GM13976 (cell line): ENCODE measurements at regions not wholly inside any gene's neighbourhood (a gene's known extent, or its start where the extent isn't known, plus 50 kb on each side); places are given as distances from the start of the nearest gene placed in this dataset.

Experiments used
- DNase-seq: peaks from one replicate; pipeline ENCODE4 v3.0.0; 2012; ENCODE audit warnings: low spot score
- CTCF ChIP-seq: IDR thresholded peaks from 2 replicates; pipeline ENCODE4 v1.5.1; 2012; ENCODE audit warnings: borderline replicate concordance, mild to moderate bottlenecking; ENCODE audit not compliant: insufficient read depth; ENCODE audit errors: extremely low read depth, missing control alignments, control extremely low read depth
- in situ Hi-C: fragments of 300-500 bp; cut with MboI; formaldehyde crosslinking; loops from one replicate; pipeline ENCODE4 v1.12.0; 2022; ENCODE audit warnings: low sequenced_read_pairs, mixed read lengths, inconsistent platforms; ENCODE audit not compliant: unreplicated experiment

DNA sequence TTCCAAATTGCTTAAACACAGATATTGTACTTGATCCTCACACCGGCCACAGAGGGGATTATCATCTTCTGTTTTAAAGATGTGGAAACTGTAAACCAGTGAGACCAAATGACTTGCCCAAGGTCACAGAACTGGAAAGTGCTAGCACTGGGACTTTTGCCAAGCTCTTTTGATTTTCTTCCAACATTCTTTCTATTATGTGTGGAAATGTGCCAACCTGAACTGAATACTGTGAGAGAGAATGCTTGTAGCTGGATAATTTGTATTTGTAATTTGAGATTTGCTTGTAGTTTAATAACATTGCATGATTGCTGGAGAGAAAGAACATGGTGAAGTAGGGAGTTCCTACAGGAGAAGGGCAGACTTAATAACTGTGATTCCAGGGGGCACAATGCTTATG lies 977.9 kb upstream of the NUDT12 start:
- no peak for DNase-seq
- in situ Hi-C loops = no loop called here
- TF ChIP-seq CTCF = no peak

DNA sequence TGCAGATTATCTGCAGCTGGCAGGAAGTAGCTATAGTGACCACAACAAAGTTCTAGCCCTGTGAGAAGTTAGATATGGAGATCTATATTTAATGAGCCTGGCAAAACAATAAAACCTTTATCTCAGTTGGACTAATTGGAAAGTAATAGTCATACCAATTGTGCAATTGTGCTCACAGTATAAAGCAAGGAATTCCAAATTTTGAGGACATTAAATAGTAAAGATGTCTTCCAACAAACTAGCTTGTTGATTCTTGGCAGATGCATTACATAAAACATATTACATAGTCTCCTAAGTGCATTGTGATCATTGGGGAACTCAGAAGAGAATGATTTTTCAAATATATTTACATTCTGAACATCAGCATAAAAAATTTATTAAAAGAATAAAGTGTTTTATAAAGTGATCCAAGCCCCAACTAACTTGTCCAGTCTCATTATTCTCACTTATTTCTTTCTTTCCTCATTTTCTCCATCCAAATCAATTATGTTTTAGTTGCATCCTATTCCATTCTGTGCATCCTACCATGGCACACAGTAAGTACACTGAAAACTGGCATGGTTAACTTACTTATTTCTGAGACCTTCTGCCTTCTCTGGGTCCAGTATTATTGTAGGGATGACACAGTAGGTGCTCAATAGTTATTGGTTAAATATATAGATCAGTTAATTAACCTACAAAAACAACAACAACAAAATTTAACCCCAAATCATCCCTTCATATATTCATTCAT lies 977.2 kb upstream of the NUDT12 start:
- DNase-seq = no peak
- in situ Hi-C loops = no loop called here
- no peak for TF ChIP-seq CTCF

GRCh38 chr5:104538734-104539133 lies 976.1 kb upstream of the NUDT12 start:
- in situ Hi-C loops = no loop called here
- DNase-seq = no peak
- TF ChIP-seq CTCF = no peak

DNA sequence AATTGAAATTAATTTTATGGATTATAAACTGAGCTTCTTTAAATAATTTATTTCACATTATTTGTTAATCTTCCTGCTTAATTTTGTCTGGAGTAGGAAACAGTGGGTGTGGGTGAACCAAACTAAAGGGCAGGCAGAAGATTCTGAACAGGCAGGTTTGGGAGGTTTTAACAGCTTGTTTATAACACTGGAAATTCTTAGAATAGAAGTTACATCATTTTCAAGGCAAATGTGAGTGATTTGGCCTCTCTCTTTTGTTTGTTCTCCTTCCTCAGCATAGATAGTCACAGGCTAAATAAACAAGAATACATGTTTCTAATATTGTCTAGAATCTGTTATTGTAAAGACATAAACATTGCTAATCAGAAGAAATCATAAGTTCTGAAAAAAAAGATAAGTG lies 970.9 kb upstream of the NUDT12 start:
- DNase-seq = no peak
- in situ Hi-C loops = no loop called here
- TF ChIP-seq CTCF = no peak

- TF ChIP-seq CTCF = no peak
- in situ Hi-C loops = no loop called here
- no peak for DNase-seq
These were observed 964.3 kb upstream of the NUDT12 start for GRCh38 chr5:104526866-104527265.

DNA sequence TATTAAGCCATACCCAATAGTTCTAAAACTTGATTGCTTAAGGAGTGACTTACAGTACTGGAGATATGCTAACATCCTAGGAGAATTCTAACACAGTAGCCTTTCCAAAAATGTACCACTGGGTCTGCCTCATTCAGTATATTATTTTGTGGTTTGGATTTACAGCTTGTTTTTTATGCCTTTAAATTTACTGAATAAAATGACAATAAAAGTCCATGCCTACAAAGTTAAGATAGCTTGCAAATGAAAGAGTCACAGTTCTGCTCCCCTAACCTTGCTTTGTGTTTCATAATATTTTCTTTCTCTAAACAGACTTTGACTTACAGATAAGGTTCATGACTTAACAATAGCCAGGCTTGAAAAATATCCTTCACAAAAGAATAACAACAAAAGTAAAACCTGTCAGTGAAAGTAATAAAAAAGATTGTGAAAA lies 951.1 kb upstream of the NUDT12 start:
- in situ Hi-C loops = no loop called here
- DNase-seq = no peak
- TF ChIP-seq CTCF = no peak
